Spinal cord (tissue), 9 donors: ENCODE measurements at regions not wholly inside any gene's neighbourhood (a gene's known extent, or its start where the extent isn't known, plus 50 kb on each side); places are given as distances from the start of the nearest gene placed in this dataset.
A peak's percentile ranks its signal among the peaks of the same experiment; 100 is the strongest.

Experiments used
- DNase-seq, 6 donors: peaks; one replicate each; pipeline versions ENCODE4 v3.0.0 to v3.0.0-alpha.2; 2013 to 2015; ENCODE audit warnings: low spot score in 6 of 6, low read depth in 4 of 6
- H3K27ac ChIP-seq: one replicate; pipeline ENCODE4 v1.5.1; 2013; ENCODE audit warnings: low read depth, low read length, control low read depth
- H3K27me3 ChIP-seq: one replicate; pipeline ENCODE4 v1.6.1; 2013; ENCODE audit warnings: low read length; ENCODE audit not compliant: control insufficient read depth, insufficient read depth
- H3K36me3 ChIP-seq: one replicate; pipeline ENCODE4 v1.6.1; 2013; ENCODE audit warnings: low read length; ENCODE audit not compliant: control insufficient read depth, insufficient read depth
- H3K4me1 ChIP-seq: one replicate; pipeline ENCODE4 v1.6.1; 2013; ENCODE audit warnings: low read length; ENCODE audit not compliant: control insufficient read depth, insufficient read depth
- H3K4me3 ChIP-seq: one replicate; pipeline ENCODE4 v1.5.1; 2013; ENCODE audit warnings: low read depth, low read length, control low read depth
- H3K9me3 ChIP-seq: one replicate; pipeline ENCODE4 v1.6.1; 2013; ENCODE audit warnings: low read length; ENCODE audit not compliant: control insufficient read depth, insufficient read depth
- WGBS: methylation state at CpG from one replicate; pipeline ENCODE4 v1.1.5; 2013; ENCODE audit warnings: missing lambda C conversion rate; ENCODE audit not compliant: insufficient coverage; 5-methylcytosine and 5-hydroxymethylcytosine counted together
- donor health status: healthy.

DNA sequence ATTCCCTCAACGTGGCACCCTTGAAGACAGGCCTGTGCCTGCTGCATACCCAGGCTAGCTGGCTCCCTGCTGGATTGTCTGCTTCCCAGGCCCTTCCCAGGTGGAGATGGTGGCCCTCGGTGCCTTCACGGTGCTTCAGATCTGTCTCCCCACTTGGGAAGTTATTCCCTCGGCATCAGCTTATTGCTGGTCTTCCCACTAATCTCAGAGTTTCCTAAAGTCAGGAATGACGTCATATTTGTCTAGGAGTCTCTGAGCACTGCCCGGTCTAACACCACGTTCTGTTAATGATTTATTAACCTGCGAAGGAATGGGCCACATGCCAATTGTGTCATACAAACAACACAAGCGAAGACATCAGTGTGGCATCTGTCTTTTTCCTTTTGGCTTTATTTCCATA lies 269.8 kb upstream of the ID2 start:
- no peak overlapping the region for H3K4me3 ChIP-seq
- WGBS = 58% methylated on average over 9 of the region's 9 CpGs
- DNase-seq = no peak
- H3K9me3 ChIP-seq = no peaks in the 10 kb centered on the region
- no peaks in the 10 kb centered on the region for H3K27me3 ChIP-seq
- peaks cover 23% of the 10 kb centered on the region for H3K4me1 ChIP-seq
- peak overlapping the region; percentile 43 for H3K27ac ChIP-seq
- no peaks in the 10 kb centered on the region for H3K36me3 ChIP-seq

DNA sequence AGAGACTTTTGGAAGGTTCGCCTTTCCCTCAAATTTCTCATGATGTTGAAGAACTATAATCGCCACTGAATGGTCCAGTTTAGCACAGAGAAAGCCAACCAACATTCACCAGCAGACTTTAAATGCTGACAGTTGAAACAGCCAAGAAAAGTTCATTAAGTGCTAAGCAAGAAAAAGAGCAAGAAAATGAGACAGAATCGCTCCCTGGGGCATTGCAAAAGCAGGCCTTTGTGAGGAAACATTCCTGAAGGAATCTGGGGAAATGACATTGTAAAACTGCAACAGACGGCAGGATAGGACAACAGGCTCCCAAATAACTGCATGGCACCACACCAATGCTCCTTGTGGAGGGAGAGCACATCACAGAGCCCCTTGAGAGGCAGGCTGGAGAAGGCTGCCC lies 269.3 kb upstream of the ID2 start:
- 11% methylated on average over 3 of the region's 4 CpGs for WGBS
- H3K27ac ChIP-seq = peak overlapping the region; percentile 43

DNA sequence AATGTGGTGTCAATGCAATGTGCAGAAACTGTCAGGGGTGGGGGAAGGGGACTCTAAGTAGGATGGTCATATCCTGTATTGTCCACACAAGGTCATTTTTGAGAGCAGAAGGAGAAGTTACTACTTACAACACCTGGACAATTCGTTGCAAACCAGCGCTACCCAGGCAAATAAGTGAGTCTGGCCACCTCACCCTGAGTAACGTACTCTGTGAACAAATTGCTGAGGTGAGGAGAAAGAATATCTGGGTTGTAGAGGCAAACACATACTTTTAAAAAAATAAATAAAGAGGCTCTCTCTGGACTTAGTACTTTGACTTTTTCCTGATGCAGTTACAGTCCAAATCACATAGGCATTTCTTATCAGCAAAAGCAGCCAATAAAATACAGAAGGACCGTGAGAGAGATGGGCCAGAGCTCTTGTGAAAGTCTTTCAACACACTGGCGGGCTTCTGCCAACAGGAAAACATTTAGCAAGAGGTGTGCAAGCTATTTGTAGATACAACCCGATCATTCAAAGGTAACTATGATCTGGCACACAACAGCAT lies 268.2 kb upstream of the ID2 start:
- WGBS = 71% methylated on average over 1 of the region's 6 CpGs
- Histone ChIP-seq H3K27ac (no peak overlapping the region), H3K4me1 (peaks cover 23% of the 10 kb centered on the region)

More for the DNA sequence above, 269.3 kb upstream of the ID2 start:
- Histone ChIP-seq H3K4me1 (peaks cover 23% of the 10 kb centered on the region), H3K4me3 (no peak overlapping the region), H3K27me3 (no peaks in the 10 kb centered on the region), H3K36me3 (no peaks in the 10 kb centered on the region), H3K9me3 (no peaks in the 10 kb centered on the region)
- peak; percentile 13 to 88 (median 52) for DNase-seq

DNA sequence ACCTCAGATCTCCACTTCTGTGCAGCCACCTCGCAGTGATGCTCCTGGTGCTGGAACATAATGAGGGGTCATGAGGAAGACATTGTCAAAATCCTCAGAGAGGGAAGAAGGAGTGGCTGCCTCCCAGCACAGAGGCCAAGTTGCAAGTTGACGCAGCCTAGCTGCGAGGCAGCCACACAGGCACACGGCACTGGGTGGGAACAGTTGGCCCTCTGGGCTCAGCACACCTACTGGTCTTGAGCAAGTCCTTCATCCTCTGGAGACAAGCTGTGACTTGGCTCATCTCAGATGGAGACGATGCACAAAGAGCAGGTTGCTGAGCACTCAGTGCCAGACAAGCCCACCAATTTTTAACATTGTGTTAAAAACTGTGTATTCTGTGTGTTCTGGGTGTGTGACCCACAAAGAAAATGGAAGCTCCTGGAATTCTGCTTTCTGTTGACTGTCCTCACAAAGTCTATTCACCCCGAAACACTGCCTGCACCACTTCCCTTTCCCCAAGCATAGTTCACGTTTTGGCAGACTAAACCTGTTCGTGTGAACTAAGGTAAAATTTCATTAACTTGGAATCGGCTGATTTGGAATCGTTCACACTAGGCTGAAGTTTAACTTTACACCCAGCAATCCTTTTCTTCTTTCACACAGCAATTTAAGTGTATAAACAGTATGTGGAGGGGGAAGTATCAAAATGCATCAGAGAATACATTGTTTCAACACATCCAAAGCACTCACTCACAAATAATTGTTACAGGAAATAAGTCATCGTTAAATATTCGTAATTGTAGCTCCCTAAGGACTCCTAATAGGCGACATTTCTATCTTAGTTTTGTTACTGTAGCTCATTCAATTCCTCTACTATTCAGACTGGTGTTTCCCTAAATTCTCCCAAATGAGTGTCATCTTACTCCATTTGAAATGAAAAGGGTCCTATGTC lies 266.6 kb upstream of the ID2 start:
- H3K9me3 ChIP-seq = no peaks in the 10 kb centered on the region
- H3K27ac ChIP-seq = no peak overlapping the region
- no peak overlapping the region for H3K4me3 ChIP-seq
- 90% methylated on average over 4 of the region's 13 CpGs for WGBS
- no peaks in the 10 kb centered on the region for H3K27me3 ChIP-seq
- no peak for DNase-seq
- no peaks in the 10 kb centered on the region for H3K36me3 ChIP-seq
- peaks cover 18% of the 10 kb centered on the region for H3K4me1 ChIP-seq

More for the DNA sequence above, 268.2 kb upstream of the ID2 start:
- H3K36me3 ChIP-seq = no peaks in the 10 kb centered on the region
- H3K9me3 ChIP-seq = no peaks in the 10 kb centered on the region
- no peaks in the 10 kb centered on the region for H3K27me3 ChIP-seq
- no peak overlapping the region for H3K4me3 ChIP-seq
- no peak for DNase-seq

DNA sequence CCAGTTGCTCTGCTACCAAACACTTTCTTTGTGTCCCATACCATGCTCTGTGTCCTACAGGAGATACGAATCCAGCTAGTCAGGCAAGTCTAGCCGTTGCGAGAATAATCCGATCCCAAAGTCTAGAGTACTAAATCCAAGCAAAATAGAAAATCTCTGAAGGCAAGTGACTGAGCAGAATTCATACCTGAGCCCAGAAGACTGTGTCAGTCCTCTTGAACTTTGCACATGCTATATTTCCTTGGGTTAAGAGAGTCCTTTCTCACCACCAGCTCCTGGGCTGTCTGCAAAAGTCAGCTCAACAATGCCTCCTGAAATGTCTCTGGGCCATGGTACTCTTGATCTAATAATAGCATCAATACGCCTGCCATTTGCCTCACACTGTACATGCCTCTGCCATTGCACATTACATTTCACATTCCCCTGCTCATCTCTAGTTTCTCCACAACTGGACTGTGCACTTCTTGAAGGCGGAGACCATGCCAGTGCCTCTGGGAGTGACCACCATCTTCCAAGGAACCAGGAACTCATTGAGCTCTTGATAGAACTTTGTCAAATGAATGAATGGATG lies 265.8 kb upstream of the ID2 start:
- no peaks in the 10 kb centered on the region for H3K27me3 ChIP-seq
- no peaks in the 10 kb centered on the region for H3K36me3 ChIP-seq
- no peak overlapping the region for H3K27ac ChIP-seq
- peaks cover 17% of the 10 kb centered on the region for H3K4me1 ChIP-seq
- no peak overlapping the region for H3K4me3 ChIP-seq
- 98% methylated on average over 6 of the region's 6 CpGs for WGBS
- no peaks in the 10 kb centered on the region for H3K9me3 ChIP-seq
- DNase-seq = no peak

DNA sequence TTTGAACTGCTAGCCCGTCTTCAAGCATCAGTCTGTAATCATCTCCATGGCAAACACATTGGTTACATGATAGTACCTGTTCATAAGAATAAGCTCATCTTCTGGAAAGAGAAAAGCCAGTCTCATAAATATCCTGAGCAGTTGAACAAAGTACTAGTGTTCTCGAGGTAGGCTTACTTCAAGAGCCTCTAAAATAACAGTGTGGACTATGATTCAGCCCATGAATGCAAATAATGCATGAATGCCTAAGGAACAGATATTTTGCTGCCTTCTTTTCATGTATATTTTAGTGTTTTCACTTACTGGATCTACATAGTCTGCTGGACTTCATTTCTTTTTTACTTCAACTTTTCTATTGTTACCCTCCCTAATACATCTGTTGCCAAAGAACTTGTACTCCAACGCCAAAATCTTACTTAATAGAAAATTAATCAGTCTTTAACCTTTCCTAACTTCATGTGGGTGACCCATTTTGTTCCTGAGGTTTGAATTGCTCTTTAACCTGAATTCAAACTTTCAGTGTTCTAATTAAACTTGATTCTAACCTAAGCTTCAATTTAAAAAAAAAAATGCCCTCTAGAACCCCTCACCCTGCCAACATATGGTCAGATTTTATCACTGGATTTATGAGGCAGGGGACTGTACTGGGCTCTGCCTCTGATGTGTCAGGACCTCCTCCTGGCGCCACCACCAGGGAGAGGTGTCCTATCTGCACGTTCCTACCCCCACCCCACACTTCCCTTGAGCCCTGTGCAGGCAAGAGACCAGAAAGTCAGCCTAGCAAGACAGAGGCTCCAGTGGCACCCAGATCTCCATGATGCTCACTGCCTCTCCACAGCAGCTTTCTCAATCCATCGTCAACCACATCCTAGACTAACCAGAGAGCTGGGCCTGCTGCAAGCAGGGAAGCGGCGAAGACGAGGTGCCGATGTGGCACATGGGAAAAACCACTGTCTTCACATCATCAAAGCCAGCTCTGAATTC lies 264.7 kb upstream of the ID2 start:
- Histone ChIP-seq H3K4me3 (no peak overlapping the region), H3K36me3 (no peaks in the 10 kb centered on the region), H3K27ac (no peak overlapping the region), H3K9me3 (no peaks in the 10 kb centered on the region), H3K4me1 (peaks cover 8% of the 10 kb centered on the region), H3K27me3 (no peaks in the 10 kb centered on the region)
- 56% methylated on average over 3 of the region's 10 CpGs for WGBS
- no peak for DNase-seq

DNA sequence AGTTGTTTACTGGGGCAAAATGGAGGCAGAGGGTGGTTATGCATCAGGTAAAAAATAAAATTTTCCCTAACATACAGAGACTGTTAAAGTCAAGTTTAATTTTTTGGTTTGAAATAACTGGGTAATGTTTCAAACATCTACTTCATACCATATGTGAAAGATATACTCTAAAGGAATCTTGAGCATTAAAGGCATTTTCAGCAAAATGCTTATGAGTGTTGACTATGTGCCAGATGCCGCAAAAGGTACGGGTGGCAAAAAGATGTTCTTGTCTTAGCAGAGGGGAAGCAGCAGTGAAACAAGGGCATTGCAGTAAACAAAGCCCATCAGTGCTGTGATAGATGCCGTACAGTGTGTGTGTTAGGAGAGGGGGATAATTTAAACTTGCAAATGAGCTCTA lies 263.1 kb upstream of the ID2 start:
- Histone ChIP-seq H3K4me1 (no peaks in the 10 kb centered on the region), H3K36me3 (no peaks in the 10 kb centered on the region), H3K4me3 (no peak overlapping the region), H3K9me3 (no peaks in the 10 kb centered on the region), H3K27me3 (no peaks in the 10 kb centered on the region), H3K27ac (no peak overlapping the region)
- 80% methylated on average over 2 of the region's 3 CpGs for WGBS
- peak in 2 of 6 donors; percentile 46 to 66 for DNase-seq

DNA sequence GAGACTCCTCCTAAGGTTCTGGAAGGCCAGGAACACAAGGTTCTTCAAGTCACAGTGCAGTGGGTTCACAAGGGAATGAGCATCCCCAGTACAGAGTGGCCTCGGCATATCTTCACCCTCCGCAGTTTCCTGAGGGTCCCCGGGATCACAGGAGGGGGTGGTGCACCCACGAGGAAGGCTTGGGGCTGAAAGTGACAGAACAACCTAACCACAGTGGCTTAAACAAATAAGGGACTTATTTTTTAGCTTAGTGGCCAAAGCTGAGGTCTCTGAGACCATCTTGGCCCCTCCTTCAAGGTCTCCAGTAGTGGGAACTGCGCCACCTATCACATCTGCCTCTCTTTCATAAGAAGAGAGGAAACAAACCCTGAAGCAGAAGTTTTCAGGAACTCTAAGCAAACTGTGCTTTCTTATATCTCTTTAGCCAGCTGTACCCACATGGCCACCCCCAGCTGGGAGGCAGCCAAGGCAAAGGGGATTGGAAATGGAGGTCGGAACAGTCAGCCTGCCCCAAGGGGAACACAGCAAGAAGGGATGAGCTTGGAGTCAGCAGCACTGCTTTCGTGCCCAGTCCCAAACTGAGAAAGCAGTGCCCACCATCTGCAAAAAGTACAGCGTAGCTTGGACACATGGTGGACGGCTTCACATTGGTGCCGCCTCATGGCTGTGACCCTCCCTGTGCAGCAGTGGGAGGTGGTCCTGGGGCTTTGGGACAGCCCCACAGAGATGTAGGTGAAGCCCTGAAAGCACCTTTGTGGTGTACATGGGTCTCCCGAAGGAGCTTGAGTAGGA lies 260.0 kb upstream of the ID2 start:
- no peaks in the 10 kb centered on the region for H3K9me3 ChIP-seq
- DNase-seq = no peak
- H3K4me1 ChIP-seq = no peaks in the 10 kb centered on the region
- 91% methylated on average over 10 of the region's 11 CpGs for WGBS
- H3K4me3 ChIP-seq = no peak overlapping the region
- no peak overlapping the region for H3K27ac ChIP-seq
- no peaks in the 10 kb centered on the region for H3K27me3 ChIP-seq
- no peaks in the 10 kb centered on the region for H3K36me3 ChIP-seq

DNA sequence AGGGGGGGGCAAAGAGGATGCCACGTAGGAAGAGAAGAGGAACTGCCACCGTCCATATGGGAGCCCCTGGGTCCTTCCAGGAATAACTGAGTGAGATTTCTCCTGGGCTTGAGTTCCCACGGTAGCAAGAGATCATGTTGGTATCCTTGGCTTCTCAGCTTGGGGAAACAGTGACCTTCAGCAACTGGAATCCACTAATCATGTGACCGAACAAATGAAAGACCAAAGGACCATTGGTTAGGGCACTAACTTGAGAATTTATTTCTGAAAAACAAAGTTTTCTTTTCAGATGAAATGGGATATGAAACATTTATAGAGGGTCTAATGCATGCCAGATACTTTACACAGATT lies 259.4 kb upstream of the ID2 start:
- H3K27me3 ChIP-seq = no peaks in the 10 kb centered on the region
- DNase-seq = no peak
- H3K36me3 ChIP-seq = no peaks in the 10 kb centered on the region
- WGBS = 94% methylated on average over 3 of the region's 4 CpGs
- no peak overlapping the region for H3K4me3 ChIP-seq
- H3K4me1 ChIP-seq = no peaks in the 10 kb centered on the region
- no peak overlapping the region for H3K27ac ChIP-seq
- no peaks in the 10 kb centered on the region for H3K9me3 ChIP-seq
